ENCODE measurements at regions not wholly inside any gene's neighbourhood (a gene's known extent, or its start where the extent isn't known, plus 50 kb on each side); places are given as distances from the start of the nearest gene placed in this dataset.

DNA sequence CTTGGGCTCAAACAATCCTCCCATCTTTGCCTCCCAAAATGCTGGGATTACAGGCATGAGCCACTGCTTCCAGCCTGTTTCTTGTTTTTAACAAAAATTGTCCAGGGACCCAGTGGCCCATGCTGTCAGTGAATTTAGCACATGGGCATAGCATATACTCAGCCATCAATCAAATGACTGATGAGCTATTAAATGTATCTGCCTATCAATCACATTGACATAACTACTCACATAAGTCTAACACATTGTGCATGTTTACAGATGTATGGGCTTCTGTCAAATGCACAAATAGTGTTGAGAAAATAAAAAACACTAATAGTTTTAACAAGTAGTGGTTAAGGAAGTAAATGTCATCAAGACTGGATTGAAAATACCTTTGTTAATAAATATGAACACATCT lies 249.4 kb downstream of the COX18 start:
- no peaks in the 10 kb centered on the region for H3K9me3 ChIP-seq (ENCODE audit: low read depth, low read length, poor library complexity, severe bottlenecking)
- intact Hi-C loops (cut with micrococcal nuclease; ENCODE audit: unreplicated experiment): no loop called here
- H3K27ac ChIP-seq (ENCODE audit: low read depth, low read length, poor library complexity, severe bottlenecking): no peak overlapping the region
- no peaks in the 10 kb centered on the region for H3K36me3 ChIP-seq (ENCODE audit: insufficient read depth, low read length, poor library complexity, severe bottlenecking)
- no peak for DNase-seq (ENCODE audit: low spot score)
- H3K4me1 ChIP-seq (ENCODE audit: insufficient read depth, low read length, poor library complexity, severe bottlenecking): no peaks in the 10 kb centered on the region
- BruUV-seq (replicated peaks): no TSS peak
- POLR2A ChIA-PET (ENCODE audit: low non-redundant PET): no interaction called here
- H3K4me3 ChIP-seq (ENCODE audit: low read depth, low read length, poor library complexity, severe bottlenecking): no peak overlapping the region
- no peaks in the 10 kb centered on the region for H3K27me3 ChIP-seq (replicated peaks; ENCODE audit: insufficient read depth, low read depth, low read length, poor library complexity)
- TF ChIP-seq CTCF (conservative IDR thresholded peaks at IDR 0.05; ENCODE audit: low read depth, low read length) (no peak), EZH2 (IDR thresholded peaks at IDR 0.05; ENCODE audit: borderline replicate concordance, low read depth, low read length, poor library complexity, severe bottlenecking) (no peak)
- CTCF ChIA-PET: no interaction called here

GRCh38 chr4:72817012-72817411 lies 248.0 kb upstream of the ADAMTS3 start:
- DNase-seq (ENCODE audit: low spot score): no peak
- TF ChIP-seq CTCF (conservative IDR thresholded peaks at IDR 0.05; ENCODE audit: low read depth, low read length): no peak
- TF ChIP-seq EZH2 (IDR thresholded peaks at IDR 0.05; ENCODE audit: borderline replicate concordance, low read depth, low read length, poor library complexity, severe bottlenecking): no peak
- no peaks in the 10 kb centered on the region for H3K9me3 ChIP-seq (ENCODE audit: low read depth, low read length, poor library complexity, severe bottlenecking)
- H3K4me1 ChIP-seq (ENCODE audit: insufficient read depth, low read length, poor library complexity, severe bottlenecking): no peaks in the 10 kb centered on the region
- intact Hi-C loops (cut with micrococcal nuclease; ENCODE audit: unreplicated experiment): no loop called here
- no TSS peak for BruUV-seq (replicated peaks)
- CTCF ChIA-PET: no interaction called here
- no peak overlapping the region for H3K4me3 ChIP-seq (ENCODE audit: low read depth, low read length, poor library complexity, severe bottlenecking)
- no peaks in the 10 kb centered on the region for H3K27me3 ChIP-seq (replicated peaks; ENCODE audit: insufficient read depth, low read depth, low read length, poor library complexity)
- POLR2A ChIA-PET (ENCODE audit: low non-redundant PET): no interaction called here
- H3K36me3 ChIP-seq (ENCODE audit: insufficient read depth, low read length, poor library complexity, severe bottlenecking): no peaks in the 10 kb centered on the region
- H3K27ac ChIP-seq (ENCODE audit: low read depth, low read length, poor library complexity, severe bottlenecking): no peak overlapping the region

DNA sequence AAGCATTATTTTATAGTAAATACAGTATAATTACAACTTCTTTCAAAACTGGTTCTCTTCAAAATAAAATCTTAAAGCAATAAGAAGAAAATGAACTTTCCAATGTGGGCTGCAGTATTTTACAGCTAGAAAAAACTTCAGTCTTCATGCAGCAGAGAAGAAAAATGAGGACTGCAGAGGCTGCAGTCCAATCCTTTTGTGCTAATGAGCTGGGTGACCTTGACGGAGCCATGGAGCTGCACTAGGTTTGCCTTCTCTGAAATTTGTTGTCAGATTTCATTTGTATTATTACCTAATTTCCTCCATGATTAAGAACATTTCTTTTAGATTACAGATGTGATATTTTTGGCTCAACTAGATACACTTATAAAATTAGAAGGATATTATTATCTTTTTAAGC lies 245.2 kb upstream of the ADAMTS3 start:
- Histone ChIP-seq H3K4me3 (ENCODE audit: low read depth, low read length, poor library complexity, severe bottlenecking) (no peak overlapping the region), H3K27me3 (replicated peaks; ENCODE audit: insufficient read depth, low read depth, low read length, poor library complexity) (no peaks in the 10 kb centered on the region), H3K36me3 (ENCODE audit: insufficient read depth, low read length, poor library complexity, severe bottlenecking) (no peaks in the 10 kb centered on the region), H3K9me3 (ENCODE audit: low read depth, low read length, poor library complexity, severe bottlenecking) (no peaks in the 10 kb centered on the region), H3K4me1 (ENCODE audit: insufficient read depth, low read length, poor library complexity, severe bottlenecking) (no peaks in the 10 kb centered on the region), H3K27ac (ENCODE audit: low read depth, low read length, poor library complexity, severe bottlenecking) (no peak overlapping the region)
- no peak for TF ChIP-seq CTCF (conservative IDR thresholded peaks at IDR 0.05; ENCODE audit: low read depth, low read length)
- no peak for TF ChIP-seq EZH2 (IDR thresholded peaks at IDR 0.05; ENCODE audit: borderline replicate concordance, low read depth, low read length, poor library complexity, severe bottlenecking)
- intact Hi-C loops (cut with micrococcal nuclease; ENCODE audit: unreplicated experiment): no loop called here
- no peak for DNase-seq (ENCODE audit: low spot score)
- ChIA-PET CTCF (no interaction called here), POLR2A (ENCODE audit: low non-redundant PET) (no interaction called here)
- BruUV-seq (replicated peaks): no TSS peak
